ENCODE measurements at regions not wholly inside any gene's neighbourhood (a gene's known extent, or its start where the extent isn't known, plus 50 kb on each side); places are given as distances from the start of the nearest gene placed in this dataset.
A peak's percentile ranks its signal among the peaks of the same experiment; 100 is the strongest.

- Histone ChIP-seq H3K4me1 (ENCODE audit: control insufficient read depth in 2 of 3, insufficient read depth in 2 of 3, low read depth in 1 of 3, low read length in 3 of 3) (no peaks in the 10 kb centered on the region), H3K27ac (ENCODE audit: low read depth in 2 of 2, low read length in 2 of 2) (no peak overlapping the region), H3K27me3 (ENCODE audit: control insufficient read depth, insufficient read depth, low read length) (peaks cover 15% of the 10 kb centered on the region), H3K9ac (ENCODE audit: low read length in 3 of 3) (no peak overlapping the region), H3K9me3 (ENCODE audit: control insufficient read depth in 2 of 3, insufficient read depth in 1 of 3, low read length in 3 of 3) (no peaks in the 10 kb centered on the region), H3K36me3 (ENCODE audit: control insufficient read depth in 2 of 3, insufficient read depth in 3 of 3, low read length in 3 of 3) (no peaks in the 10 kb centered on the region), H3K4me3 (ENCODE audit: low read length in 3 of 3) (no peak overlapping the region)
- FAIRE-seq (no peak), DNase-seq (no peak)
- intact Hi-C loops (cut with DNase I), result no loop called here
- no peak for TF ChIP-seq CTCF (IDR thresholded peaks at IDR 0.05; ENCODE audit: borderline replicate concordance, extremely low read depth, insufficient read depth)
These were observed 134.3 kb upstream of the IQSEC1 start for GRCh38 chr3:13207578-13207922.

DNA sequence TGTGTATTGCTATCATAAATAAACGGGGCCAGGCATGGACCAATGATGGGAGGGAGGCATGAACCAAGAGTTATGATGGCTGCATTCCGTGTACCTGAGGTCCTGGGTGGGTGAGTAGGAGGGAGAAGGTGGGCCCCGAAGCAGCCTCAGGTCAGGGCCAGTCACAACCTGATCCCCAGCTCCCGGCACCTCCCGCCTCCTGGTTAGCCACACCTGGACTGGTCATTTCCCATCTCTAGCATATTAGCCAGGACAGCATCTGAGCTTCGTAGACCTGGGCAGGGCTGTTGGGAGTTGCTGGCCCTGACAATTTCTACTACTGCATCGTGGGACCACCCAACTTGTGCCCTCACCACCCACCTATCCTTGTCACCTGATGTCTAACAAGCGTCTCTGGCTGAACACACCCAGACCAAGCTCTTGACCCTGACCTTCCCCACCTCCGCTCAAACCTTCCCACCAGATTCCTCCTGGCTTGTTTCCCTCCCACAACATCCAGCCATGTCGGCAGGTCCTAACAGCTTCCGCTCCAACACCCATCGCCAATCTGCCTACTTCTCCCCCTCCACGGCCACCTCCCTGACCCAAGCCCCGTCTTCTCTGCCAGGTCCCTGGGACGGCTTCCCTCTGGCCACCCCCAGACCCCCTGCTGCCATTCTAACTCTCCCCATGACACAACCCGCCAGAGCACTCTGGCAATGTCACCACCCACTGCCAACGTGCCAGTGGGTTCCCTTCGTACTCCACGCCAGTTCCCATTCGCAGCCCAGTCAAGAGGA is 133.8 kb upstream of the IQSEC1 start:
- no peaks in the 10 kb centered on the region for H3K9me3 ChIP-seq (ENCODE audit: control insufficient read depth in 2 of 3, insufficient read depth in 1 of 3, low read length in 3 of 3)
- intact Hi-C loops (cut with DNase I), result no loop called here
- H3K4me3 ChIP-seq (ENCODE audit: low read length in 3 of 3), result no peak overlapping the region
- H3K9ac ChIP-seq (ENCODE audit: low read length in 3 of 3), result no peak overlapping the region
- peak in 1 of 5 donors; percentile 48 for DNase-seq
- no peak for TF ChIP-seq CTCF (IDR thresholded peaks at IDR 0.05; ENCODE audit: borderline replicate concordance, extremely low read depth, insufficient read depth)
- FAIRE-seq, result no peak
- H3K36me3 ChIP-seq (ENCODE audit: control insufficient read depth in 2 of 3, insufficient read depth in 3 of 3, low read length in 3 of 3), result no peaks in the 10 kb centered on the region
- H3K27me3 ChIP-seq (ENCODE audit: control insufficient read depth, insufficient read depth, low read length), result peaks cover 15% of the 10 kb centered on the region
- H3K4me1 ChIP-seq (ENCODE audit: control insufficient read depth in 2 of 3, insufficient read depth in 2 of 3, low read depth in 1 of 3, low read length in 3 of 3), result no peaks in the 10 kb centered on the region
- no peak overlapping the region for H3K27ac ChIP-seq (ENCODE audit: low read depth in 2 of 2, low read length in 2 of 2)

GRCh38 chr3:13205567-13206143 is 132.4 kb upstream of the IQSEC1 start:
- Histone ChIP-seq H3K9me3 (ENCODE audit: control insufficient read depth in 2 of 3, insufficient read depth in 1 of 3, low read length in 3 of 3) (no peaks in the 10 kb centered on the region), H3K36me3 (ENCODE audit: control insufficient read depth in 2 of 3, insufficient read depth in 3 of 3, low read length in 3 of 3) (no peaks in the 10 kb centered on the region), H3K27me3 (ENCODE audit: control insufficient read depth, insufficient read depth, low read length) (peaks cover 18% of the 10 kb centered on the region), H3K27ac (ENCODE audit: low read depth in 2 of 2, low read length in 2 of 2) (no peak overlapping the region), H3K4me3 (ENCODE audit: low read length in 3 of 3) (no peak overlapping the region), H3K9ac (ENCODE audit: low read length in 3 of 3) (no peak overlapping the region), H3K4me1 (ENCODE audit: control insufficient read depth in 2 of 3, insufficient read depth in 2 of 3, low read depth in 1 of 3, low read length in 3 of 3) (no peaks in the 10 kb centered on the region)
- FAIRE-seq, result no peak
- no peak for TF ChIP-seq CTCF (IDR thresholded peaks at IDR 0.05; ENCODE audit: borderline replicate concordance, extremely low read depth, insufficient read depth)
- DNase-seq, result no peak
- intact Hi-C loops (cut with DNase I), result no loop called here
